ENCODE measurements at regions not wholly inside any gene's neighbourhood (a gene's known extent, or its start where the extent isn't known, plus 50 kb on each side); places are given as distances from the start of the nearest gene placed in this dataset.

GRCh38 chr3:34254285-34254684 is 455.9 kb downstream of the PDCD6IP start:
- TF ChIP-seq MAX (IDR thresholded peaks at IDR 0.05; ENCODE audit: insufficient read depth, insufficient read length) (no peak), EZH2 (IDR thresholded peaks at IDR 0.05; ENCODE audit: borderline replicate concordance, low read depth, low read length, severe bottlenecking) (no peak), FOS (IDR thresholded peaks at IDR 0.05; ENCODE audit: borderline replicate concordance, insufficient read depth, low read length) (no peak), GATA2 (IDR thresholded peaks at IDR 0.05; ENCODE audit: insufficient read depth, insufficient read length, low read depth, low read length) (no peak), MYC (IDR thresholded peaks at IDR 0.05; ENCODE audit: low read depth, low read length) (no peak), POLR2AphosphoS5 (IDR thresholded peaks at IDR 0.05; ENCODE audit: insufficient read depth, low read depth, low read length) (no peak), JUN (IDR thresholded peaks at IDR 0.05; ENCODE audit: borderline replicate concordance, insufficient read depth, insufficient read length, low read depth) (no peak), POLR2A (IDR thresholded peaks at IDR 0.05; ENCODE audit: low read depth, low read length) (no peak)
- TF ChIP-seq, protein P1, sequence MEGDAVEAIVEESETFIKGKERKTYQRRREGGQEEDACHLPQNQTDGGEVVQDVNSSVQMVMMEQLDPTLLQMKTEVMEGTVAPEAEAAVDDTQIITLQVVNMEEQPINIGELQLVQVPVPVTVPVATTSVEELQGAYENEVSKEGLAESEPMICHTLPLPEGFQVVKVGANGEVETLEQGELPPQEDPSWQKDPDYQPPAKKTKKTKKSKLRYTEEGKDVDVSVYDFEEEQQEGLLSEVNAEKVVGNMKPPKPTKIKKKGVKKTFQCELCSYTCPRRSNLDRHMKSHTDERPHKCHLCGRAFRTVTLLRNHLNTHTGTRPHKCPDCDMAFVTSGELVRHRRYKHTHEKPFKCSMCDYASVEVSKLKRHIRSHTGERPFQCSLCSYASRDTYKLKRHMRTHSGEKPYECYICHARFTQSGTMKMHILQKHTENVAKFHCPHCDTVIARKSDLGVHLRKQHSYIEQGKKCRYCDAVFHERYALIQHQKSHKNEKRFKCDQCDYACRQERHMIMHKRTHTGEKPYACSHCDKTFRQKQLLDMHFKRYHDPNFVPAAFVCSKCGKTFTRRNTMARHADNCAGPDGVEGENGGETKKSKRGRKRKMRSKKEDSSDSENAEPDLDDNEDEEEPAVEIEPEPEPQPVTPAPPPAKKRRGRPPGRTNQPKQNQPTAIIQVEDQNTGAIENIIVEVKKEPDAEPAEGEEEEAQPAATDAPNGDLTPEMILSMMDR (IDR thresholded peaks at IDR 0.05; ENCODE audit: extremely low read depth in 1 of 2, insufficient read depth in 1 of 2, low read depth in 1 of 2, low read length in 2 of 2): no peak
- Histone ChIP-seq H4K20me1 (replicated peaks; ENCODE audit: control insufficient read depth, extremely low read depth, insufficient read depth, low read length) (no peaks in the 10 kb centered on the region), H2AFZ (ENCODE audit: low read depth, low read length) (no peak overlapping the region), H3K36me3 (ENCODE audit: control insufficient read depth in 2 of 2, extremely low read depth in 1 of 2, insufficient read depth in 2 of 2, low read length in 2 of 2) (no peaks in the 10 kb centered on the region), H3K4me3 (replicated peaks in 1 of 3; ENCODE audit: insufficient read depth in 1 of 3, low read depth in 1 of 3, low read length in 3 of 3) (no peak overlapping the region), H3K9me1 (replicated peaks; ENCODE audit: control insufficient read depth, extremely low read depth, insufficient read depth, low read length) (peaks cover 2% of the 10 kb centered on the region), H3K4me2 (ENCODE audit: insufficient read depth, low read length) (no peak overlapping the region), H3K9me3 (replicated peaks; ENCODE audit: control insufficient read depth, insufficient read depth, low read length) (no peaks in the 10 kb centered on the region), H3K4me1 (ENCODE audit: control insufficient read depth, extremely low read depth, insufficient read depth, low read length) (no peaks in the 10 kb centered on the region), H3K9ac (replicated peaks; ENCODE audit: extremely low read depth, insufficient read depth, low read length) (no peak overlapping the region), H3K27ac (ENCODE audit: insufficient read depth, low read depth, low read length) (no peak overlapping the region), H3K79me2 (ENCODE audit: control insufficient read depth, insufficient read depth, low read length) (no peaks in the 10 kb centered on the region), H3K27me3 (ENCODE audit: control insufficient read depth in 2 of 2, insufficient read depth in 2 of 2, low read length in 2 of 2) (no peaks in the 10 kb centered on the region)
- intact Hi-C loops (cut with micrococcal nuclease): no loop called here
- POLR2A ChIA-PET: no interaction called here
- no peak for DNase-seq (ENCODE audit: low read depth, low spot score)
- BruUV-seq (replicated peaks): no TSS peak
- FAIRE-seq: no peak
- CTCF ChIA-PET: interaction anchor here (0.9 kb wide), 1 partner anchor 1654 kb away, joined by 3 read pairs; no protein-coding TSS in a partner anchor
- dilution Hi-C loops (cut with MboI; ENCODE audit: extremely low pct_ligation_motif_present, low sequenced_read_pairs): no loop called here

Data from endothelial cell of umbilical vein (primary cell).